ENCODE measurements at regions not wholly inside any gene's neighbourhood (a gene's known extent, or its start where the extent isn't known, plus 50 kb on each side); places are given as distances from the start of the nearest gene placed in this dataset.

GRCh38 chr2:225131898-225132297, 89.6 kb upstream of the DOCK10 start:
- DNase-seq: no peak

GRCh38 chr2:225130093-225130492, 87.8 kb upstream of the DOCK10 start:
- no peak for DNase-seq

- DNase-seq: no peak
Measured at GRCh38 chr2:225124311-225125017, 82.2 kb upstream of the DOCK10 start.

- no peak for DNase-seq
Measured at GRCh38 chr2:225122583-225123486, 80.6 kb upstream of the DOCK10 start.

GRCh38 chr2:225122007-225122406, 79.7 kb upstream of the DOCK10 start:
- no peak for DNase-seq

- DNase-seq: peak; percentile 67
Measured at GRCh38 chr2:225120186-225120585, 77.9 kb upstream of the DOCK10 start.

- DNase-seq: no peak
Measured at GRCh38 chr2:225117051-225117716, 74.9 kb upstream of the DOCK10 start.

GRCh38 chr2:225114786-225115323, 72.6 kb upstream of the DOCK10 start:
- DNase-seq: no peak

GRCh38 chr2:225113371-225114015, 71.2 kb upstream of the DOCK10 start:
- no peak for DNase-seq

- no peak for DNase-seq
Measured at GRCh38 chr2:225112362-225113126, 70.3 kb upstream of the DOCK10 start.

- DNase-seq: no peak
Measured at GRCh38 chr2:225108805-225109204, 66.5 kb upstream of the DOCK10 start.

- no peak for DNase-seq
Measured at GRCh38 chr2:225104971-225105370, 62.7 kb upstream of the DOCK10 start.

GRCh38 chr2:225104321-225104720, 62.1 kb upstream of the DOCK10 start:
- no peak for DNase-seq

- DNase-seq: peak; percentile 89
Measured at GRCh38 chr2:225103737-225104141, 61.5 kb upstream of the DOCK10 start.

GRCh38 chr2:225100856-225101294, 58.6 kb upstream of the DOCK10 start:
- peak; percentile 98 for DNase-seq

GRCh38 chr2:225100269-225100668, 58.0 kb upstream of the DOCK10 start:
- DNase-seq: peak; percentile 73

GRCh38 chr2:225097035-225097434, 54.8 kb upstream of the DOCK10 start:
- peak; percentile 81 for DNase-seq
